ENCODE measurements at regions not wholly inside any gene's neighbourhood (a gene's known extent, or its start where the extent isn't known, plus 50 kb on each side); places are given as distances from the start of the nearest gene placed in this dataset.
A peak's percentile ranks its signal among the peaks of the same experiment; 100 is the strongest.

- no peak overlapping the region for H3K4me3 ChIP-seq (ENCODE audit: low read depth, low read length)
- no peak for TF ChIP-seq CTCF (conservative IDR thresholded peaks at IDR 0.05; ENCODE audit: low read depth, low read length)
- DNase-seq (ENCODE audit: low read depth), result no peak
Measured at GRCh38 chr6:40882323-40882997, 156.6 kb downstream of the UNC5CL start.

GRCh38 chr6:40881501-40881900 is 157.5 kb downstream of the UNC5CL start:
- DNase-seq (ENCODE audit: low read depth), result no peak
- no peak overlapping the region for H3K4me3 ChIP-seq (ENCODE audit: low read depth, low read length)
- no peak for TF ChIP-seq CTCF (conservative IDR thresholded peaks at IDR 0.05; ENCODE audit: low read depth, low read length)

- DNase-seq (ENCODE audit: low read depth), result no peak
- H3K4me3 ChIP-seq (ENCODE audit: low read depth, low read length), result no peak overlapping the region
- no peak for TF ChIP-seq CTCF (conservative IDR thresholded peaks at IDR 0.05; ENCODE audit: low read depth, low read length)
Measured at GRCh38 chr6:40880906-40881305, 158.1 kb downstream of the UNC5CL start.

- no peak for DNase-seq (ENCODE audit: low read depth)
- no peak for TF ChIP-seq CTCF (conservative IDR thresholded peaks at IDR 0.05; ENCODE audit: low read depth, low read length)
- no peak overlapping the region for H3K4me3 ChIP-seq (ENCODE audit: low read depth, low read length)
Measured at GRCh38 chr6:40879169-40879568, 159.9 kb downstream of the UNC5CL start.

- no peak overlapping the region for H3K4me3 ChIP-seq (ENCODE audit: low read depth, low read length)
- no peak for DNase-seq (ENCODE audit: low read depth)
- TF ChIP-seq CTCF (conservative IDR thresholded peaks at IDR 0.05; ENCODE audit: low read depth, low read length), result no peak
Measured at GRCh38 chr6:40877362-40877761, 161.7 kb downstream of the UNC5CL start.

- no peak for DNase-seq (ENCODE audit: low read depth)
- no peak for TF ChIP-seq CTCF (conservative IDR thresholded peaks at IDR 0.05; ENCODE audit: low read depth, low read length)
- no peak overlapping the region for H3K4me3 ChIP-seq (ENCODE audit: low read depth, low read length)
Measured at GRCh38 chr6:40876336-40876735, 162.7 kb downstream of the UNC5CL start.

- TF ChIP-seq CTCF (conservative IDR thresholded peaks at IDR 0.05; ENCODE audit: low read depth, low read length), result peak; percentile 34
- H3K4me3 ChIP-seq (ENCODE audit: low read depth, low read length), result no peak overlapping the region
- no peak for DNase-seq (ENCODE audit: low read depth)
Measured at GRCh38 chr6:40874495-40874894, 164.5 kb downstream of the UNC5CL start.
